ENCODE measurements at regions not wholly inside any gene's neighbourhood (a gene's known extent, or its start where the extent isn't known, plus 50 kb on each side); places are given as distances from the start of the nearest gene placed in this dataset.

GRCh38 chr10:89148061-89148460, 59.1 kb downstream of the CH25H start:
- DNase-seq (ENCODE audit: low spot score): no peak
- Histone ChIP-seq H3K9me3 (ENCODE audit: low read length) (no peaks in the 10 kb centered on the region), H3K27ac (ENCODE audit: low read depth, low read length, poor library complexity, severe bottlenecking) (no peak overlapping the region), H3K9me2 (ENCODE audit: insufficient read depth, low read length) (no peaks in the 10 kb centered on the region), H3K36me3 (ENCODE audit: insufficient read depth, low read length) (no peaks in the 10 kb centered on the region), H3K4me1 (ENCODE audit: insufficient read depth, low read length, poor library complexity, severe bottlenecking) (no peaks in the 10 kb centered on the region), H4K20me1 (ENCODE audit: insufficient read depth, low read length) (no peaks in the 10 kb centered on the region), H2AFZ (ENCODE audit: low read length) (no peak overlapping the region), H3K4me2 (ENCODE audit: low read length) (no peak overlapping the region), H3K4me3 (ENCODE audit: low read depth, low read length, poor library complexity, severe bottlenecking) (no peak overlapping the region), H3K79me2 (ENCODE audit: insufficient read depth, low read depth, low read length) (no peaks in the 10 kb centered on the region)
- TF ChIP-seq CTCF (conservative IDR thresholded peaks at IDR 0.05; ENCODE audit: low read length) (no peak), EZH2phosphoT487 (IDR thresholded peaks at IDR 0.05; ENCODE audit: borderline replicate concordance, low read depth, low read length) (no peak)
- ChIA-PET CTCF (ENCODE audit: unreplicated experiment) (no interaction called here), POLR2A (no interaction called here)
- intact Hi-C loops (cut with micrococcal nuclease; ENCODE audit: unreplicated experiment): no loop called here
- no TSS peak for BruUV-seq (replicated peaks)

GRCh38 chr10:89147256-89147655, 59.9 kb downstream of the CH25H start:
- CTCF ChIA-PET (ENCODE audit: unreplicated experiment): no interaction called here
- no peak for TF ChIP-seq CTCF (conservative IDR thresholded peaks at IDR 0.05; ENCODE audit: low read length)
- no TSS peak for BruUV-seq (replicated peaks)

GRCh38 chr10:89144836-89145235, 62.3 kb downstream of the CH25H start:
- TF ChIP-seq CTCF (conservative IDR thresholded peaks at IDR 0.05; ENCODE audit: low read length) (no peak), EZH2phosphoT487 (IDR thresholded peaks at IDR 0.05; ENCODE audit: borderline replicate concordance, low read depth, low read length) (no peak)
- H3K9me3 ChIP-seq (ENCODE audit: low read length): no peaks in the 10 kb centered on the region
- intact Hi-C loops (cut with micrococcal nuclease; ENCODE audit: unreplicated experiment): no loop called here
- no peaks in the 10 kb centered on the region for H4K20me1 ChIP-seq (ENCODE audit: insufficient read depth, low read length)
- POLR2A ChIA-PET: interaction anchor here (0.6 kb wide), 2 partner anchors 33 to 152 kb away, joined by 3 read pairs; no protein-coding TSS in a partner anchor
- no peaks in the 10 kb centered on the region for H3K36me3 ChIP-seq (ENCODE audit: insufficient read depth, low read length)
- H3K9me2 ChIP-seq (ENCODE audit: insufficient read depth, low read length): no peaks in the 10 kb centered on the region
- no peak overlapping the region for H3K27ac ChIP-seq (ENCODE audit: low read depth, low read length, poor library complexity, severe bottlenecking)
- CTCF ChIA-PET (ENCODE audit: unreplicated experiment): no interaction called here
- no peak for DNase-seq (ENCODE audit: low spot score)
- no peak overlapping the region for H3K4me3 ChIP-seq (ENCODE audit: low read depth, low read length, poor library complexity, severe bottlenecking)
- H3K79me2 ChIP-seq (ENCODE audit: insufficient read depth, low read depth, low read length): no peaks in the 10 kb centered on the region
- BruUV-seq (replicated peaks): no TSS peak
- H3K4me2 ChIP-seq (ENCODE audit: low read length): no peak overlapping the region
- no peaks in the 10 kb centered on the region for H3K4me1 ChIP-seq (ENCODE audit: insufficient read depth, low read length, poor library complexity, severe bottlenecking)
- H2AFZ ChIP-seq (ENCODE audit: low read length): no peak overlapping the region

More at GRCh38 chr10:89147256-89147655, 59.9 kb downstream of the CH25H start:
- H3K9me2 ChIP-seq (ENCODE audit: insufficient read depth, low read length): no peaks in the 10 kb centered on the region
- no peak overlapping the region for H3K4me3 ChIP-seq (ENCODE audit: low read depth, low read length, poor library complexity, severe bottlenecking)
- intact Hi-C loops (cut with micrococcal nuclease; ENCODE audit: unreplicated experiment): no loop called here
- H3K9me3 ChIP-seq (ENCODE audit: low read length): no peaks in the 10 kb centered on the region
- no peaks in the 10 kb centered on the region for H3K4me1 ChIP-seq (ENCODE audit: insufficient read depth, low read length, poor library complexity, severe bottlenecking)
- H3K79me2 ChIP-seq (ENCODE audit: insufficient read depth, low read depth, low read length): no peaks in the 10 kb centered on the region
- POLR2A ChIA-PET: no interaction called here
- H3K36me3 ChIP-seq (ENCODE audit: insufficient read depth, low read length): no peaks in the 10 kb centered on the region
- no peak for DNase-seq (ENCODE audit: low spot score)
- no peaks in the 10 kb centered on the region for H4K20me1 ChIP-seq (ENCODE audit: insufficient read depth, low read length)
- H3K4me2 ChIP-seq (ENCODE audit: low read length): no peak overlapping the region
- H2AFZ ChIP-seq (ENCODE audit: low read length): no peak overlapping the region
- H3K27ac ChIP-seq (ENCODE audit: low read depth, low read length, poor library complexity, severe bottlenecking): no peak overlapping the region

Measured in OCI-LY7 (cell line).